GM23248 (cell line): ENCODE measurements at regions not wholly inside any gene's neighbourhood (a gene's known extent, or its start where the extent isn't known, plus 50 kb on each side); places are given as distances from the start of the nearest gene placed in this dataset.

ENCODE experiments used
- EZH2 ChIP-seq: fragments of 200-600 bp; sonication (generic); IDR thresholded peaks from 2 replicates; pipeline ENCODE4 v1.6.1; 2018; ENCODE audit warnings: antibody characterized with exemption, mild to moderate bottlenecking; ENCODE audit not compliant: insufficient read depth, poor library complexity, severe bottlenecking
- EZH2phosphoT487 ChIP-seq: fragments of 200-600 bp; sonication (generic); IDR thresholded peaks from 2 replicates; pipeline ENCODE4 v1.6.1; 2018; ENCODE audit warnings: antibody characterized with exemption, moderate library complexity, mild to moderate bottlenecking, low read depth; ENCODE audit not compliant: insufficient read depth

GRCh38 chr1:199937161-199937560, 90.3 kb upstream of the NR5A2 start:
- TF ChIP-seq EZH2 (no peak), EZH2phosphoT487 (no peak)
